Amniotic epithelial cell (primary cell): ENCODE measurements at regions not wholly inside any gene's neighbourhood (a gene's known extent, or its start where the extent isn't known, plus 50 kb on each side); places are given as distances from the start of the nearest gene placed in this dataset.
A peak's percentile ranks its signal among the peaks of the same experiment; 100 is the strongest.
"Not testable (repeated sequence)": the region's sequence is repeated elsewhere in the genome, so short reads cannot be mapped to it uniquely, and the experiment has no call there.

Experiments
- DNase-seq: peaks from one replicate; pipeline ENCODE4 v3.0.0-alpha.2; 2010; ENCODE audit warnings: low read depth

DNA sequence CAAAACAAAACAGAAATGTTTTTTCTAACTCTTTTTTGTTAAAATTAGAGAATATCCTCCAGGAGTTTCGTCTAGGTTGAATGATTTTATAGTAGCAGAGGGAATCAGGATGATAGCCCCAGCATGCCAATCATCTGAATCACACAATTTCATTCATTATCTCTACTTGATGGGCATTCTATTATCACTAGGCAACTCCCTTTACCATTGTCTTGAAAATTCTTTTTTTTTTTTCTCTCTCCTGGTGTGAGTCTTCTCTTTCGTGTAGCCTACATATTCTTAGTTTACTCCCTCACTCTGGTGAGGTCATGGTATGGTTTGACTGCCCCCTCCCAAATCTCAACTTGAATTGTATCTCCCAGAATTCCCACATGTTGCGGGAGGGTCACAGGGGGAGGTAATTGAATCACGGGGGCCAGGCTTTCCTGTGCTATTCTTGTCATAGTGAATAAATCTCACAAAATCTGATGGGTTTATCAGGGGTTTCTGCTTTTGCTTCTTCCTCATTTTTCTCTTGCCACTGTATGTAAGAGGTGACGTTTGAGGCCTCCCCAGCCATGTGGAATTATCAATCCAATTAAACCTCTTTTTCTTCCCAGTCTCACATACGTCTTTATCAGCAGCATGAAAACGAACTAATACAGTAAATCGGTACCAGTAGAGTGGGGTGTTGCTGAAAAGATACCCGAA lies 105.0 kb downstream of the OTUD1 start:
- no peak for DNase-seq

- not testable (repeated sequence) for DNase-seq
These were observed 107.0 kb downstream of the OTUD1 start for GRCh38 chr10:23545866-23546265.

GRCh38 chr10:23556727-23557440 lies 118.0 kb downstream of the OTUD1 start:
- DNase-seq: peak; percentile 14

DNA sequence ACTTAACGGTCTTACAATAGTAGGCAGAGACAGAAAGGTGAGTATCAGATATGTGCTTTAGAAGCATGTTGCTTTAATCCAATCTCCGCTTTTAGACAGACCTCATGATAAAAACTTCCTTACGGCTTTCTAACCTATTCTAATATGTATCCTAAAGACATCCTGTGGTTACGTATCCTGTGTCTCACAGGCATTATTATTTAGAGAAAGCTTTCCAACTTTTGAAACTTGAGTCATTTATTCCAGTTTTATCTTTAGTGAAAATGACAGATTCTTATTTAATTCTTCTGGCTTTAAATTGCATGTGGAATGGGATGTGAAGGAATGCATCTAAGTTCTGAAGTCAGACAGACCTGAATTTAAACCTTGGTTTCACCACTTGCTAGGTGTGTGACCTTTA lies 118.9 kb downstream of the OTUD1 start:
- DNase-seq: no peak

- DNase-seq: peak; percentile 17
These were observed 119.5 kb downstream of the OTUD1 start for GRCh38 chr10:23558361-23558799.

GRCh38 chr10:23568996-23569395 lies 130.1 kb downstream of the OTUD1 start:
- DNase-seq: no peak

DNA sequence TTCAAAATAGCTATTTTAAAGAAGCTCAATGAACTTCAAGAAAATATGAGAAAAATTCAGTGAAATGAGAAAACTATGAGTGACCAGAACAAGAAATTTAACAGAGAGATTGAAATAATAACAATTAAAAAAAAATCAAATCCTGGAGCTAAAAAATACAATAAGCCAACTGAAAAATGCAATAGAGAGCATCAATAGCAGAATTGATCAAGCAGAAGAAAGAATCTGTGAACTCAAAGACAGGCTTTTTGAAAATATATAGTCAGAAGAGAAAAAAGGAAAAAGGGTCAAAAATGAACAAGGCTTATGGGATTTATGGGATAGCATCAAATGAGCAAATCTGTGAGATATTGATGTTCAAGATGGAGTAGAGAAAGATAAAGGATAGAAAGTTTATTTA lies 133.0 kb downstream of the OTUD1 start:
- no peak for DNase-seq

GRCh38 chr10:23581906-23582450 lies 143.1 kb downstream of the OTUD1 start:
- DNase-seq: no peak

- no peak for DNase-seq
These were observed 145.5 kb downstream of the OTUD1 start for GRCh38 chr10:23584396-23584795.

DNA sequence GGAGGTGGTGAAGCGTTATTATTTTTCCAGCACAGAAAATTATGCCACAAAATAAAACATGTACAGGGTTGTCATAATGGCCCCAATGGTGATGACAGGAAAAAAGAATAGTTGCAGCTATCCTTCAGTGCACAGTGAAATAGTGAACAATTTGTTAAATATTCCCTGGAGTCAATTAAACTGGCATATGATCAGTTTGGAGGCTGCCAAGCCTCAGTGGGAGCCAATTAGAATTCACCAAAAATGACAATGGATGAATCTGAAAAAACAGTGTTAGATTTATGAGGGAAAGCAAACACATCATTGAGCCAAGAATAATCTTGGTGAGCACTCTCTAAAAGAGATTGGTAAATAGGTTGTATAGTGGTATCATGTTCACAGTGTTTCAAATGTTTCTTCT lies 146.3 kb downstream of the OTUD1 start:
- no peak for DNase-seq

DNA sequence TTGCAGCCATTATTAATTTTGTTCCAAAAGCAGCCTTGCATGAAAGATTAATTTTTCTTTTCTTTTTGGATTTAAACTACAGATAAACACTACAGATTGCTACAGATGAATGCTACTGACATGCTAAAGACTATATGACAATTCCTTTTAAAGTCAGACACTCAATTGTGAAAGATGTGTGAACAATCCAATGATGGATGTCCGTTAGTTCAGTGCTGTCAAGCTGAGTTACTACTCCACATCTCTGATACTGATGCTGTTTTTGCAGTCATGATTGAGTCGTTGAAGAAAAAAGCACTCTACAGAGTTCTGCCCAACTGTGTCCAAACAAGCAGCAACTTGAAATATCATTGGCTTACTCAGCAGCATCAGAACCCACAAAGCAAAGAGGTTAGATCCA lies 146.8 kb downstream of the OTUD1 start:
- DNase-seq: no peak

DNA sequence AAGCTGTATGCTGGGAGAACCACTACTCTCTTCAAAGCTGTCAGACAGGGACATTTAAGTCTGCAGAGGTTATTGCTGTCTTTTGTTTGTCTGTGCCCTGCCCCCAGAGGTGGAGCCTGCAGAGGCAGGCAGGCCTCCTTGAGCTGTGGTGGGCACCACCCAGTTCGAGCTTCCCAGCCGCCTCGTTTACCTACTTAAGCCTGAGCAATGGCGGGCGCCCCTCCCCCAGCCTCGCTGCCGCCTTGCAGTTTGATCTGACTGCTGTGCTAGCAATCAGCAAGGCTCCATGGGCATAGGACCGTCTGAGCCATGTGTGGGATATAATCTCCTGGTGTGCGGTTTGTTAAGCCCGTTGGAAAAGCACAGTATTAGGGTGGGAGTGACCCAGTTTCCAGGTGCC lies 156.4 kb downstream of the OTUD1 start:
- not testable (repeated sequence) for DNase-seq

DNA sequence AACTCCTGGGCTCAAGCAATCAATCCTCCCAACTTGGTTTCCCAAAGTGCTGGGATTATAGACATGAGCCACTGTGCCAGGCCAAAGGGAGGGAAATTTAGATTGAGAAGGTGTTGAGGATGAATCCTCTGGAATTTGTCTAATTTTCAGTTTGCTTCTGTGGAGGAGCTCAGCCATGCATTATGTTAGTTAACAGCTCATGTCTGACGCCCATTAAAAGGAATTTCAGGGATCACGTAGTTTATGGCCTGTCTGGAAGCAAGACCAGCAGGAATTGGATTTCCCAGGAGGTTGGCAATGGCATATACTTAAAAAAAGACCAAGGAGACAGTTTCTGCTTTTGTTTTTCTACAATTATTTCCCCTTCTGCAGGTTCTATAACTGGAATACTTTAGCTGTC lies 165.7 kb downstream of the OTUD1 start:
- no peak for DNase-seq

DNA sequence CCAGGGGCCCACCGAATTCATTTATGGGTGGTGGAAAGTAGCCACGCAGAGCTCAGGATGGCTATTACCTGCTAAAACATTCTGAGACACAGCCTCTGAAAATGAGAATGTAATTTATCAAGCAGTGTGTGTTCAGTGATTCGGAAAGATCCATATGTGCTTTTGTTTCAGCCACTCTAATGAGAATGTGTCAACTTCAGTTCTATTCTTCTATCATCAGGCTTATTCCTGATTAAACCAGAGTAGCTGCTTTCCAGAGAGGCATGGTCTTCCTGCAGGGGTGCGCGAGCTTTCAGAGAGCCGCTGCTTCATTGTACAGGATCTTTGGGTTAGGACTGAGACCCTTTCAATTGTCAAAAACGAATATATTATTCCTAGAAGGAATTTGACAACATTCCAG lies 167.6 kb downstream of the OTUD1 start:
- no peak for DNase-seq

- no peak for DNase-seq
These were observed 170.1 kb downstream of the OTUD1 start for GRCh38 chr10:23608926-23609325.

DNA sequence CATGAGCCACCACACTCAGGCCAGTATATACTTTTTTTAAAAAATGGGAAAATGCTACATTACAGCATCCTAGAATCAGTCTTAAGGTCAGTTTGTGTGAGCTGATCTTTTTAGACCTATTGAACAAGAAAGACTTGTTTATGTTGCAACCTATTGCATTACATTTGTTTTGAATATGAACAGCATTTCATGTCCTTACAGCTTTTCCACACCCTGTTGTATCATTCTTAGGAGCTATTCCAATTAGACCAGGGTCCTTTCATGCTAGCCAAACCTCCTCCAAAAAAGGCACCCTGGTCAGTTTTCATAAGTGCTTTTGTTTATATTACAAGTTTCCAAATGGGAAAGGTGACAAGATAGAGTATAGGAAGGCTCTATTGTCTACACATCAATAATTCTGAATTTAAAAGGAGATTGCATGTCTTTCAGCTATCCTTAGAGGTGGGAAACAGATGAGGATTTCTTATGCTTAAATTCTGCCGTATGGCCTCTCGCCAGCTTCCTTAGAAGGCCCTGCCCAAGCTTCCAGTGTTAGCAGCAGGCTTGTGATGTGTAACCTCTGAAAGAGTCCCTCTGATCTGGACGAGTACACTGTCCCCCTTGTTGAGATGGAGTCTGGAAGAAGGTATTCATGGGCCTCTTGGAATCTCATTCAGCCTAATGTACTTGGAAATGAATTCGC lies 171.9 kb downstream of the OTUD1 start:
- no peak for DNase-seq

DNA sequence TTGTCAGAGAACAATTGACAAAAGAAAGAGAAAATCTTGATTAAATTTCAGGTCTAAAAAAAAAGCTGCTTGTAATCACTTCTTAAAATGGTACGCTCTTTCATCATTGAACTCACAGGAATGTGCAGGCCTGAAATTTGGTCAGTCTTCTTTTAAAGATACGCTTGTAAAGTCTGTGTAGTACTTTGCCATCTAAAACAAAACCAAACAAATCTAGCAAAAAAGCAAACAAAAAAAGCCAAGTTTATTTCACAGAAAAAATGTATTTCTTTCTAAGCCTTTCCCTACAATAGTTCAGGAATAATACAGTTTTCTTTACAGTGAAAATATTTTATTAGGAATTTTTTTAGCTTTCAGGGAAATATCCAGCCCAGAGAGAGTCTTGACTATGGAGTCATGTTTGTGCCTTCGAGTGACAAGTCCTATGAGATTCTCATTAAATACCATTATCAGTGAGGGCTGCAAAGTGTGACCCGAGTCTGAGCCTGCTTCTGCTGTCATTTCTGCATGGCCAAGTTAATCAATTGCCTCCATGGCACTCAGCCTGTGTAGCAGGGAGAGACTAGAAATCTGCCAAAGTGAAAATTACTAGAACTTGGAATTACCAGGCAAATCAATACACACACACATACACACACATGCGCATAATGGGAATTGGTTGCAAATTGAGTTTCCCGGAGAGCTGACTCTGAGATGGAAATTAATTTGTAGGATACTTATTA lies 172.6 kb downstream of the OTUD1 start:
- no peak for DNase-seq

- no peak for DNase-seq
These were observed 175.0 kb downstream of the OTUD1 start for GRCh38 chr10:23613900-23614299.

GRCh38 chr10:23614483-23614882 lies 175.6 kb downstream of the OTUD1 start:
- DNase-seq: no peak

GRCh38 chr10:23630376-23630775 lies 191.5 kb downstream of the OTUD1 start:
- no peak for DNase-seq

DNA sequence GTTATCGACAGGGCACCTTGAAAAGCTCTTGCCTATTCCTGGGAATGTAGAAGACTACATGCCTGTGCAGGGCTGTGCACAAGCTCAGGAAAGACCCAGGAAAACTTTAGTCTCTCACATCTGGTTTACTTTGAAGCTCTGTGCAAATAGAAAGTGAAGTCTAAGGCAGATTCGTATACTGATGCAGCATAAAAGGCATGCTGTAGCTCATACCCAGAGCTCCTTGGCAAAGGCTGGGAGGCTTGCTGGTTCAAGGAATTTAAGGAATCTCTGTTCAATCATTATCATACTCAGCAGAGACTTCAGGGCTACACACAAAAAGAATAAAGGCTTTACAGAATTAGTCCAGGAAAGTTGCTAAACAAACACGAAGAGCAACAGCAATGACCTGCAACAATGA lies 192.0 kb downstream of the OTUD1 start:
- no peak for DNase-seq

- DNase-seq: peak; percentile 2
These were observed 204.4 kb downstream of the OTUD1 start for GRCh38 chr10:23643111-23643780.
